ENCODE measurements at regions not wholly inside any gene's neighbourhood (a gene's known extent, or its start where the extent isn't known, plus 50 kb on each side); places are given as distances from the start of the nearest gene placed in this dataset.

DNA sequence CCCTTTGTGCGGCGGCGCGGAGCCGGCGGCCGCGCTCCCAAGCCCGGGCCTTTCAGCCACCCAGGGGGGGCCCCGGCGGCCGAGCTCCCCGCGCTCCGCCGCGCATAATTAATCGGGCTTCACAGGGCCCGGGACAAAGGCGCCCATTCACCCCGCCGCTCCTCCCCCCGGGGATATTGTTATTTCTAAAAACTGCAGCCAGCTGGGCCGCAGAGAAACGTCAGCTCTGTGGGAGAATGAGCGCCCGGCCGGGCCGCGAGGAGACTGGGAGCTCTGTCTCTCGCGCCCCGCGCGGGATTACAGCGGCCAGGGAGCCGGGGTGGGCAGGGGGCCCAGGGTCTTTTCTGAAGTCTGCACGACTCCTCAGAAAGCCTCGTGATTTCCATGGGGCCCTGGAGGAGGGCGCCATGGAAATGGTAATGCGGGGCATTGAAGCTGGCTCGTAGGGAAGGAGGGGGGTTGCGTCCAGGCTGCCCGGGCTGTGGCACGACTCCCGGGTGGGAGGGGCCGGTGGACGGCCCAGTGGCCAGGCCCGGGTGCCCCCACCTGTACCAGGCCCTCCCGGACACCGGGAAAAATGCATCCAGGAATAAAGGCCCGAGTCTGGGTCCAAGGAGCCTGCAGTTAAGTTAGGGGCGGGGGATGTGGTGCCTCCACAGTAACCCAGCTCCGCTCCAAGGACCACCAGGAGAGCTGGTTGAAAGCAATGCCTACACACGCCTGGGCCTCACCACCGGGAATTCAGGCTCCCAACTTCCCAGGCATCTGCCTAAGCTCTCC is 125.3 kb downstream of the ZFP36L2 start:
- TF ChIP-seq, protein P1, sequence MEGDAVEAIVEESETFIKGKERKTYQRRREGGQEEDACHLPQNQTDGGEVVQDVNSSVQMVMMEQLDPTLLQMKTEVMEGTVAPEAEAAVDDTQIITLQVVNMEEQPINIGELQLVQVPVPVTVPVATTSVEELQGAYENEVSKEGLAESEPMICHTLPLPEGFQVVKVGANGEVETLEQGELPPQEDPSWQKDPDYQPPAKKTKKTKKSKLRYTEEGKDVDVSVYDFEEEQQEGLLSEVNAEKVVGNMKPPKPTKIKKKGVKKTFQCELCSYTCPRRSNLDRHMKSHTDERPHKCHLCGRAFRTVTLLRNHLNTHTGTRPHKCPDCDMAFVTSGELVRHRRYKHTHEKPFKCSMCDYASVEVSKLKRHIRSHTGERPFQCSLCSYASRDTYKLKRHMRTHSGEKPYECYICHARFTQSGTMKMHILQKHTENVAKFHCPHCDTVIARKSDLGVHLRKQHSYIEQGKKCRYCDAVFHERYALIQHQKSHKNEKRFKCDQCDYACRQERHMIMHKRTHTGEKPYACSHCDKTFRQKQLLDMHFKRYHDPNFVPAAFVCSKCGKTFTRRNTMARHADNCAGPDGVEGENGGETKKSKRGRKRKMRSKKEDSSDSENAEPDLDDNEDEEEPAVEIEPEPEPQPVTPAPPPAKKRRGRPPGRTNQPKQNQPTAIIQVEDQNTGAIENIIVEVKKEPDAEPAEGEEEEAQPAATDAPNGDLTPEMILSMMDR (IDR thresholded peaks at IDR 0.05), result no peak

GRCh38 chr2:43100362-43100882 is 126.0 kb downstream of the ZFP36L2 start:
- TF ChIP-seq, protein P1 (IDR thresholded peaks at IDR 0.05), result no peak

DNA sequence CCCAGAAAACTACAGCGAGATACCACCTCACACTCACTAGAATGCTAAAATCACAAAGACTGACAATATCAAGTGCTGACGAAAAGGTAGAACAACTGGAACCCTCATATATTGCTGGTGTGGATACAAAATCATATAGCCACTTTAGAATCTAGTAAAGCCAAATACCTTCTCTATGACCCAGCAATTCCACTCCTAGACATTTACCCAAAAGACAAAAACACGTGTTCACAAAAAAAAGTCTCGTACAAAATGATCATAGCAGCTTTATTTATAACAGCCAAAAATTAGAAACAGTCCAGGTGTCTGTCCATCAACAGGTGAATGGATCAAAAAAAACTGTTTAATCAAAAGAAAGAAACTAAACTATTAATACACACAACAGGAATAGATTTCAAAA is 126.6 kb downstream of the ZFP36L2 start:
- TF ChIP-seq, protein P1 (IDR thresholded peaks at IDR 0.05), result no peak

DNA sequence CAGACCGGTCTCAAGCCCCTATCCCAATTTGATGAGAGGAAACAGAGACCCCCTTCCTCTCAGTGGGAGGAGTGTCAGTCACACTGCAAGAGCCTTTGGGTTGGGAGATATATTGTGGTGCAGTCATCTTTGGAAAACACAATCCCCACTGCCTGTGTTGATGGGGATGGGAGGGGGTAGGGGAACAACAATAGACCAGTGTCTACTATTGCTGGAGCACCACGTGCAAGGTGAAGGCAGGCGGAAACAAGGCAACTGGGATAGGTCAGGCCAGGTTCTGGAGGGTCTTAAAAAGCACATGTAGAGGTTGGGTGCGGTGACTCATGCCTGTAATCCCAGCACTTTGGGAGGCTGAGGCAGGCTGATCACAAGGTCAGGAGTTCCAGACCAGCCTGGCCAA is 127.9 kb downstream of the ZFP36L2 start:
- TF ChIP-seq, protein P1 (IDR thresholded peaks at IDR 0.05), result no peak

- TF ChIP-seq, protein P1 (IDR thresholded peaks at IDR 0.05), result no peak
Observed at GRCh38 chr2:43097644-43098408, 128.6 kb downstream of the ZFP36L2 start.

GRCh38 chr2:43095533-43096295 is 130.7 kb downstream of the ZFP36L2 start:
- TF ChIP-seq, protein P1 (IDR thresholded peaks at IDR 0.05), result no peak

GRCh38 chr2:43092520-43093179 is 133.8 kb downstream of the ZFP36L2 start:
- TF ChIP-seq, protein P1 (IDR thresholded peaks at IDR 0.05), result no peak

All from LNCAP (cell line).